ENCODE measurements at regions not wholly inside any gene's neighbourhood (a gene's known extent, or its start where the extent isn't known, plus 50 kb on each side); places are given as distances from the start of the nearest gene placed in this dataset.

DNA sequence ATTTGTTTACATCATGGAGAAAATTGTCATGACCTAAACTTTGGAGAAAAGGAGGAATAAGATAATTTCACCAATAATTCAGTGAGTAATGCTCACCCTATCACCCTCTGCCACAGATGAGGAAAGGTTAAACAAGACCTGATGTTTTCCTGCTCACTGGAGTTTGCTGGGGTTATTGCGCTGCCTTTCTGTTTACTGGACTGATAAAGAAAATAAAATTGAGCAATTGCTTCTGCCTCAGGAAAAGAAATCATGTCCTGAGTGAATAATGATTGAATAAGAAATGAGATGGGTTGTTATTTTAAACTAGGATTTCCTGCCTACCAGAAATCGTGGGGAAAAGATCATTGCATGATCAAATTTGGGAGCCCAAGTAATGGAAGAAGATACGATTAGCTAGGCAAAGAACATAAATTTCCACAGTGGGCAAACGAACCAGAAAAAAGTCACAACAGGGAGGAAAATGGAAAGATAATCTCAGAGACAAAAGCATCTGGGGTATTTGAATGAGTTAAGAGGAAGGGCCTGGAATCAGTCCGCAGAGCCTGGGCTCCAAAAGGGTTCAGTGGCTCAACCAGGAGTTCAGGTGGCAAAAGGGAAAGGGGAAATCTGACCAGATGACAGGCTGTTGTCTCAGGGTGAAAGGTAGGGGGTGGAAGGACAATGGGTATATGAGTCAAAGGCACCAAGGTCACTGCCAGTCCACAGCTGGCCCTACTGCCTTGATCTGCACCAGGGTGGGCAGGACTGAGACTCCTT, 146.8 kb downstream of the FAM43A start:
- TF ChIP-seq, protein P1, sequence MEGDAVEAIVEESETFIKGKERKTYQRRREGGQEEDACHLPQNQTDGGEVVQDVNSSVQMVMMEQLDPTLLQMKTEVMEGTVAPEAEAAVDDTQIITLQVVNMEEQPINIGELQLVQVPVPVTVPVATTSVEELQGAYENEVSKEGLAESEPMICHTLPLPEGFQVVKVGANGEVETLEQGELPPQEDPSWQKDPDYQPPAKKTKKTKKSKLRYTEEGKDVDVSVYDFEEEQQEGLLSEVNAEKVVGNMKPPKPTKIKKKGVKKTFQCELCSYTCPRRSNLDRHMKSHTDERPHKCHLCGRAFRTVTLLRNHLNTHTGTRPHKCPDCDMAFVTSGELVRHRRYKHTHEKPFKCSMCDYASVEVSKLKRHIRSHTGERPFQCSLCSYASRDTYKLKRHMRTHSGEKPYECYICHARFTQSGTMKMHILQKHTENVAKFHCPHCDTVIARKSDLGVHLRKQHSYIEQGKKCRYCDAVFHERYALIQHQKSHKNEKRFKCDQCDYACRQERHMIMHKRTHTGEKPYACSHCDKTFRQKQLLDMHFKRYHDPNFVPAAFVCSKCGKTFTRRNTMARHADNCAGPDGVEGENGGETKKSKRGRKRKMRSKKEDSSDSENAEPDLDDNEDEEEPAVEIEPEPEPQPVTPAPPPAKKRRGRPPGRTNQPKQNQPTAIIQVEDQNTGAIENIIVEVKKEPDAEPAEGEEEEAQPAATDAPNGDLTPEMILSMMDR (IDR thresholded peaks at IDR 0.05; ENCODE audit: borderline replicate concordance, extremely low read depth, low read length, poor library complexity, severe bottlenecking), result no peak
- no peak for TF ChIP-seq EZH2 (IDR thresholded peaks at IDR 0.05; ENCODE audit: borderline replicate concordance, low read depth, low read length, severe bottlenecking)
